ENCODE measurements at regions not wholly inside any gene's neighbourhood (a gene's known extent, or its start where the extent isn't known, plus 50 kb on each side); places are given as distances from the start of the nearest gene placed in this dataset.

DNA sequence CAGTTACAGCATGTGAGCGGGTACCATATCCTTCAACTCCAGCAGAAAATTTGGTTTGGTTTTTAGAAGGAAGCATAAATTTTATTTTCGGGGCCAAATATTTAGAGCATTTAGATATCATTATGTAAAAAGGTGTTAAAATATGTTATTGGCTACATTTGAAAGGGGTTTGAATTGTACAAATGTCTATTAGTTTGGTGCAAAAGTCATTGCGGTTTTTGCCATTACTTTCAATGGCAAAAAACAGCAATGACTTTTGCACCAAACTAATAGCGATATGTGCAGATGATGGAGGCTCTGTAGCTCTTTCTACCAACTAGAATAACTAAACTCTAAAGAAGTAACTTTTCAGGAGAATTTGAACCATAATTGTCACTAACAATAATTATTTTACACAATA is 1666.2 kb upstream of the SLC39A10 start:
- no peak for TF ChIP-seq CTCF (IDR thresholded peaks at IDR 0.05)
- TF ChIP-seq EZH2 (IDR thresholded peaks at IDR 0.05; ENCODE audit: borderline replicate concordance, insufficient read depth, low read depth, low read length, poor library complexity, severe bottlenecking), result no peak

Measured in B cell (primary cell).